Caki2 (cell line): ENCODE measurements at regions not wholly inside any gene's neighbourhood (a gene's known extent, or its start where the extent isn't known, plus 50 kb on each side); places are given as distances from the start of the nearest gene placed in this dataset.
"Not testable (repeated sequence)": the region's sequence is repeated elsewhere in the genome, so short reads cannot be mapped to it uniquely, and the experiment has no call there.

Experiments
- DNase-seq: peaks from one replicate; pipeline ENCODE4 v3.0.0-alpha.2; 2015; ENCODE audit warnings: low read depth
- in situ Hi-C: cut with HindIII; loops from 2 replicates; pipeline ENCODE4 v1.10.0; 2016; ENCODE audit warnings: low sequenced_read_pairs, low pct_unique_long_range_greater_than_20kb, mixed read lengths

DNA sequence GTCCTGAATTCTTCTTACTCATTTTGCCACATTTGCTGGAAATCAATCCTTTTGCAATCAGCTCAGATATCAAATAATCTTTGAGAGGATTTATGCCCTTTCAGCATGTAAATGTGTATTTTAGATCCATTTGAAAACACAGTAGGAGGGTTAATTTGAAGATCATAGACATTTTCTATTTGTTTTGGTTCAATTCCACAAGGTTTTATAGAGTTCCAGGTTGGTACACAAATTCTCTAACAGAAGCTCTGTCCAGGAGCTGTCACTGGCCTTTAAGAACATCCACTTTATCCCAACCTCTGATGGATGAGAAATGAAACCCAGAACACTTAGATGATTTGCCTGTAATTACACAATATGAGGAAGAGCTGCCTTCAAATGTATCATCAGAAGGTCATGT is 157.3 kb upstream of the CHAC2 start:
- no peak for DNase-seq
- in situ Hi-C loops, result no loop called here

DNA sequence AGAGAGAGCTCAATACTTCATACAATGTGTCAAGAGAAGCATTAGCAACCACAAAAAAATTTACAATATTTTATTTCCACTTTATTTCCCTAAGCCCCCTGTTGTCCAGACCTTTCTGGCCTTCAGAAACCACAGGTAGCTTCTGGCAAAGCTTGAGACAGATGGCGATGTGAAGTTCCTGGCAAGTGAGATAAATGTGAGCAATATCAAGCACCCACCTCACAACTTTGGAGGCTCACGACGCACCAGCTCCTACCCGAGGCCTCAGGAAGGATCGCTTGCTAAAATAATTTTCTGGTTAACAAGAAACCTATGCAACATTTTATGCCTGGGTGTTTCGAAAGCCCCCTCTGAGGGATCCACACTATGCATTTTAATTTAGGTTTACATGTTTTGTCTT is 158.1 kb upstream of the CHAC2 start:
- in situ Hi-C loops, result no loop called here
- DNase-seq, result no peak

DNA sequence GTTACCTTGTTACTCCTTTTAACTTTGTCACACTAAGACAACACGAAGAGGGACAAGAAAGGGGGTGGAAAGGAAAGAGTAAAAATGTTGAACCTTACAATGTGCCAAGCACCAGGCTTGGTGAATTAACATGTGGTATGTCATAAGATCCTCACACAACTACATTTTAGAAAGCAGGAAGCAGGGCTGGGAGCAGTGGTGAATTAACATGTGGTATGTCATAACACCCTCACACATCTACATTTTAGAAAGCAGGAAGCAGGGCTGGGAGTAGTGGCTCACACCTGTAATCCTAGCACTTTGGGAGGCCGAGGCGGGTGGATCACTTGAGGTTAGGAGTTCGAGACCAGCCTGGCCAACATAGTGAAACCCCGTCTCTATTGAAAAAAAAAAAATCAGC is 159.3 kb upstream of the CHAC2 start:
- in situ Hi-C loops, result no loop called here
- no peak for DNase-seq

DNA sequence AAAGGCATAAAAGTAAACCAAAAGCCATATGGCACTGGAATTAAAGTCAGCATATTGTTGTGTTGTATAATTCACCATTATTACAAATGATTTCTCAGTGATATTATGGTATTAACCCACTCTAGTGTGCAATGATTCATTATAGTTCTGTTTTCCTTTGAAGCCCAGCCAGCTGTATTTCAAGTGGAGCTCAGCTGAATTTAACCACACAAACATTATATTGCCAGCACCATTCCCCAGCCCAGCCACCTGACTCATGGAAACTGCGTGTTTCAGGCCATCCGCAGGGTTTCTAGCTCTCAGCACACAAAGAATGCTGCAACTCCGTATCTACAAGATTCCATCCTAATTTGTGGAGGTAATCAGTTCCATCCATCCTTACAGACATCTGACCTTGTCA is 166.8 kb upstream of the CHAC2 start:
- DNase-seq, result no peak
- in situ Hi-C loops, result no loop called here

DNA sequence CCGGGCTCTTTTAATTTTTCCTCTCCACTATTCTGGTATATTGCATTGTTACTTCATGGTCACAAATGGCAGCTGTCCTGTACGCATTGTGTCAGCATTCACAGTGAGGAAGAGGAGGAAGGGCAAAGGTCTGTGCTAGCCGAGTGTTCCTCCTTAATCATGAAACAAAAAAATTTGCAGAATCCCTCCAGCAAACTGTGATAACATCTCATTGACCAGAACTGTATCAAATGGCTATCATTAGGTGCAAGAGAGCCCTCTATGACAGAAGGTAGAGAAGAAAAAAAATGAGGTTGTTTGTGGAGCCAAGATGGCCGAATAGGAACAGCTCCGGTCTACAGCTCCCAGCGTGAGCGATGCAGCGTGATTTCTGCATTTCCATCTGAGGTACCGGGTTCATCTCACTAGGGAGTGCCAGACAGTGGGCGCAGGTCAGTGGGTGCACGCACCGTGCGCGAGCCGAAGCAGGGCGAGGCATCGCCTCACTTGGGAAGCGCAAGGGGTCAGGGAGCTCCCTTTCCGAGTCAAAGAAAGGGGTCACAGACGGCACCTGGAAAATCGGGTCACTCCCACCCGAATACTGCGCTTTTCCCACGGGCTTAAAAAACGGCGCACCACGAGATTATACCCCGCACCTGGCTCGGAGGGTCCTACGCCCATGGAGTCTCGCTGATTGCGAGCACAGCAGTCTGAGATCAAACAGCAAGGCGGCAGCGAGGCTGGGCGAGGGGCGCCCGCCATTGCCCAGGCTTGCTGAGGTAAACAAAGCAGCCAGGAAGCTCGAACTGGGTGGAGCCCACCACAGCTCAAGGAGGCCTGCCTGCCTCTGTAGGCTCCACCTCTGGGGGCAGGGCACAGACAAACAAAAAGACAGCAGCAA is 180.6 kb upstream of the CHAC2 start:
- DNase-seq, in situ Hi-C loops: not testable (repeated sequence)

DNA sequence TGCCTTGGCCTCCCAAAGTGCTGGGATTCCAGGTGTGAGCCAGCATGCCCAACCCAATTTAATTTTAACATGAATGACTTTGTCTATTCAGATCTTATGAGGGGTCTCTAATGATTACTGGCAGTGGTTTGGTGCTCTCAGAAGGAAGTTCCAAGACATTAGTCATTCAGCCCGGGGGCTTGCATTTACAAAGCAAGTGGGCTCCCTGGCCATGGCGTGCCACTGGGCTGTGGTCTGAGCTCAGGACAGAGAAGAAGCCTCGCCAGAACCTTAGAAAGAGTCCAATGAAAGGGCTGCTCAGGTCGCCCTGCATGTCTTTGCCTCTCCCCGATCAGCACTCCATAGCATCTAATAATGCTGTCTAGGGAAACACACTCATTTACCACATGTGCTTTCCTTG is 182.6 kb upstream of the CHAC2 start:
- in situ Hi-C loops, result no loop called here
- no peak for DNase-seq

DNA sequence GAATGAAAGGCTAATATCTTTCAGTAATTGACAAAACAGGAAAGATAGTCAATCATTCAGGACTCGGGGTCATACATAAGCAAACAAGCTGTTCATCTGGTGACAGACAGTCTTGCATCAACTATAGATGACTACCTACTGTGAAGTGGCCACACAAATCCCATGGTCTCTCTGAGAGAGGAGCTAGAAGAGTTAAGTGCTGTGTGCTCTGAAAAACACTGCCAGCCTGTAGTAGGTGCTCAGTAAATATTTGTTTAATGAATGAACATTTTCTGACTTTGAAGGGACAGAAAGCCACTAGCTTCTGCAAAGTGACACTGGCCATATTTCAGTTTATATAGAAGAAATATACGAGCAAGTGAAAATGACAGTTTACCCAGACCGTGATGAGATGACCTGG is 184.0 kb upstream of the CHAC2 start:
- in situ Hi-C loops, result no loop called here
- no peak for DNase-seq

DNA sequence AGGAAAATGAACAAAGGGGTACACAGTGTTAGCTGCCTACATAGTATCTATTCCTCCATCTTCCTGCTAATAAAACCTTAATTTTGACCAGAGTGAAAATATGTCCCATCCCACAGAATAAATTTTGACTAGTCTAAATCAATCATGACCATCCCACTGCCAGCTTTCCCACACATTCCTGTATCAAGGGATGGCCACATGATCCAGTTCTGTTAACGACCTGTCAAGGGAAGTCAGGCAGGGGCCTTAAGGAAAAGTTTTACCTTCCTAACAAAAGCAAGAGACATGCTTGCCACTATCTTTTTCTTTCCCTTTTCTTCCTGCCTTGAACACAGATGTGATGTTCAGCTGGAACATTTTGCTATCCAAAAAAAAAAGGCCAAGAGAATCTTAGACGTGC is 185.0 kb upstream of the CHAC2 start:
- in situ Hi-C loops, result no loop called here
- no peak for DNase-seq

DNA sequence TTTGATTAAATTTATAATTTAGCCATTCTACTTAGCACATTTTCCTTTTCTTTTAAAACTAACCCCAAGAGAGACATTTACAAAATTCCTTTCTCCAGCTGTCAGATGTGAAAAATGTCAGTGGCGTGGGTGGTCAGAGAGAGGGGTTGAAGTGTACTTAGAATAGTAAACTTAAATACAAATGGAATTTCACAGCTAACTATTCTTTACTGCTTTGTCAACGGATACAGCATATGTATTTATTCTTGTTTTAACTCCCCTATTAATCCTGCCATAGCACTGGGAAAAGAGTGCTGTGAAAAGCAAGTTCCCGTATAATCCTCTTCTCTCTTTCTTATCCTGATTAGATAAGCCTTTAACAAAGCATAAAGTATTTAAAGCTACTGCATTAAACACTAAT is 191.4 kb upstream of the CHAC2 start:
- in situ Hi-C loops, result no loop called here

DNA sequence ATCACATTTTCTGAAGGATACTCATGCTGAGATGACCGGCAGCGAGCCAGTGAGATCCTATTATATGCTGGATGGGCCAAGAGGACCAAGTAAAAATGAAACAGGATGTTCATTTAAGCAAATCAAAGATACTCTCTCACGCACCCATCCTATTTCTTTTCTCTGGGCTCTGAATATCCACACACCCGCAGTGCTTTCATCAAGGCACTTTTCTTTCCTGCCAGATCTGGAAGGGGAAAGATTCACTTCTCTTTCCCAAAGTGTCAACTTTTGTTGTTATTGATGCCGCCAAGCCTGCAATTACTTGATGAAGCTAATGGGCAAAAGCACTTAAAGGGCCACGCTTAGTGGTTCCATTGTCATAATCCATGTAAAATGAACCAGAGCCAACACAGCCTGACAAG is 191.9 kb upstream of the CHAC2 start:
- no peak for DNase-seq
- in situ Hi-C loops, result no loop called here

More for the DNA sequence above, 191.4 kb upstream of the CHAC2 start:
- DNase-seq, result no peak

DNA sequence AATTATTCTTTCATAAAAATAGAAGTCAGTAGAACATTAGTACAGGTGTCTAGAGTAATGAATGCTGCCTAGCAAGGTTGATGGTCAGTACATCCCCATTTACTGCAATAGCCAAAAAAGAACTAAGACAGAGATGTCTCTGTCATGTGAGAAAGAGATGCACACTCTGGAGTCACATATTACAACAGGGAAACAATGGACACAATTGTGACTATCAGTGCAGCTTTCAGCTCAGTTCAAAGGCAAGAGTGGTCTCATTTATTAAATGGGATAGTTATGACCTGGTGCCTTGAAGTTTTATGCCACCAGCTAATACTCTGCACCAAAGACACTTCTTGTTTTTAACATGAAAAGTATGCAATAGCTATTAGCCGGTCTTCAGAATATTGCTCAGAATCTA is 194.9 kb upstream of the CHAC2 start:
- in situ Hi-C loops, result no loop called here
- no peak for DNase-seq

DNA sequence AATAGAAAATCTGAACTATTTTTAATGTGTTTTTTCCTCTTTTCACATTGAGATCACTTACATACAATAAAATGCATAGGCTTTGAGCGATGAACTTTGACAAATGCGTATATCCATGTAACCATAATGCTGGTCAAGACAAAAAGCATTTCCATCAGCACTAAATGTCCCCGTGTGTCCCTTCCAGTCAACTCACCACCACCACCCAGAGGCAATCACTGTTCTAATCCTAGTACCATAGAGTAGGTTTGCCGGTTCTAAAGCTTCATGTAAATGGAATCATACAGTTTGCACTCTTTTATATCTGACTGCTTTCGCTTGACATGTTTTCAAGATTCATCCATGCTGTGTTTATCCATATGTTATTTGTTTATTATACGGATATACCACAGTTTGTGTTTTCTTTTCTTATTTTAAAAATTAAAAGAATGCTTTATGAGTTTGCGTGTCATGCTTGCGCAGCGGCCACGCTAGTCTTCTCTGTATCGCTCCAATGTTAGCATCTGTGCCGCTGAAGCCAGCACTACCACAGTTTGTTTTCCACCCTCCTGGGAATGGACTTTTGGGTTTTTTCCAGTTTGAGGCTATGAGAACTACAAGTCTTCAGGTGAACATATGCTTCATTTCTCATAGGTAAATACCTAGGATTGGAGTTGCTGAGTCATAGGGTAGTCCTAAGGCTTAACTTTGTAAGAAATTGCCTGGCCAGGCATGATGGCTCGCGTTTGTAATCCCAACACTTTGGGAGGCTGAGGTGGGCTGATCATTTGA is 197.5 kb upstream of the CHAC2 start:
- no peak for DNase-seq
- in situ Hi-C loops, result no loop called here

DNA sequence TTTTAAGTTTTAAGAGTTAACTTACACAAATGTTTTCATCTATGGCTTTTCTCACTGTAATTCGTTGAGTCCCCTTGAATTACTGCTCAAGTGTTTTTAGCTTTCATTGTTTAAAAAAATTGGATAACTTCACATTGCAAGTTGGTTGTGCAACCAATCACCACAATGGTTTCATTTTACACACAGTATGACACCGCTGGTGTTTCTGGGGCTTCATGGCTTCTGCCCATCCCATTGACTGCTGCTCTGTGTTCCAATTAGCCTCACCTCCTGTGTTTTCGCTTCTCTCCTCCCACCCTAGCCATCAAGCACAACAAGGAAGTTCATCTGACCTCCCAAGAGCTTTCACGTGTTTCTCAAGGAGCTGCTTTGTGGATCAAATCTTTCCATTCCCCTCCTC is 199.1 kb upstream of the CHAC2 start:
- in situ Hi-C loops, result no loop called here
- no peak for DNase-seq

DNA sequence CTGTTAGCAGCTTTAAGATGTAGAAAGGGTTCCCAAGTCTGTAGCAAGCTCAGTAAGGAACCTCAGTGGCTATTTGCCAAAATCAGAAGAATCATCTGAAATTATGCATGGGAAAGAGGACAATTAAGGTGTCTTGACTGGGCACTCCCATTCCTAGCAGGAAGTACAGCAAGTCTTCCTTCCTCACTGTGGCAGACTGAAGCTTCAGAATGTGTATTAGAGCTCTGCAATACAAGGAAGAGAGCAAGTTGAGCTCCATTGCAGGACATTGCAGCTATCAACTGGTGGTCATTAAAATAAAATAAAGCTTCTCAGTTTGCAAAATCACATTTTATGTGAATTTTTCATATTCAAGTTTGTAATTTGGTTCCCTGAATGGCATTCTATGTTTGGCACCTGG is 200.5 kb upstream of the CHAC2 start:
- DNase-seq, result no peak
- in situ Hi-C loops, result no loop called here

DNA sequence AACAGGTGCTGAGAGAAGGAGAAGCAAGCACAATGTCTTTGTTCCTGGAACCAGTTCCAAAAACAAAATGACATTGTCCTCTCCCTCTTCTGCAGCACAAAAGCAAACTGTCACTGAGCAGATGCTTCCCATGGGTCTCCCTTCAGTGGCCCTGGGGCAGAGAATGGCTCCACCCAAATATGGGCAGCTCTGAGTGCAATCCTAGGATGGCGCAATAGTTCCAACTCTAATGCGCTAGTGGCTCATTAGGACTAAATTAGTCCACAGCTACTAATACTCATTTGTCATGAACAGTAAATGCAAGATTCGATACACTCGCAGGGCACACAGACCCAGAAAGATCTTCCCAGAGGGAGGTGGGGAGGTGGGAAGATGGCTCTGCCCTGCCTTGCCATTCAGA is 205.2 kb upstream of the CHAC2 start:
- in situ Hi-C loops, result no loop called here
- DNase-seq, result no peak

DNA sequence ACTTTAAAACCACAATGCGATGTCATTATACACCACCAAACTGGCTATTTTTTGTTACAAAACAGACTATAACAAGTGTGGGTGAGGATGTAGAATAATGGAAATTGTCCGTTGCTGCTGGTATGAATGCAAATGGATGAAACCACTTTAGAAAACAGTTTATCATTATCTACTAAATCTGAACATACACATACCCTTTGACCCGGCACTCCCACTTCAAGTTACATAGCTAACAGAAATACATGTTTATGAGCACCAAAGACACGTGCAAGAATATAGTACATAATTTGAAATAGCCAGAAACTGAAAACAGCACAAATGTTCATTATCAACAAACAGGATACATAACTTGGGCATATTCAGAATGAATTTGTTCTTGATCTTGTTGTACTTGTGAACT is 206.4 kb upstream of the CHAC2 start:
- no peak for DNase-seq
- in situ Hi-C loops, result no loop called here

DNA sequence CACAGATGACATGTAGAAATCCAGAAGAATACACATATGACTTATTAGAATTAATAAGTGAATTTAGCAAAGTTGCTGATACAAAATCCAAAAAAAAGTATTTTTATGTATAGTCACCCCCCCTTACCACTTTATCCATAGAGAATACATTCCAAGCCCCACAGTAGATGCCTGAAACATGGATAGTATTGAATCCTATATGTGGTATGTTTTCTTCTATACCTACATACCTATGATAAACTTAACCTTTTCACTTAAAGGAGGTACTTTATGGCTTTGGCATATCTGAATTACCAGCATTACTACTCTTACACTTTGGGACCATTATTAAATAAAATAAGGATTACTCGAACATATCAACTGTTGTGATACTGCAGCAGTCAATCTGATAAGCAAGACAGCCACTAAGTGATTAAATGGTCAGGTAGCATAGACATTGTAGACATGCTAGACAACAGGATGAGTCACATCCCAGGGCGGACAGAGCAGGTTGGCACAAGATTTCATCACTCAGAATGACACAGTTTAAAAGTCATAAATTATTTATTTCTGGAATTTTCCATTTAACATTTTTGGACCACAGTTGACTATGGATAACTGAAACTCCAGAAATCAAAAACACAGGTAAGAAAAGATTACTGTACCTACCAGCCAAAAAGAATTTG is 208.2 kb upstream of the CHAC2 start:
- in situ Hi-C loops, result no loop called here
- DNase-seq, result peak; percentile 7

DNA sequence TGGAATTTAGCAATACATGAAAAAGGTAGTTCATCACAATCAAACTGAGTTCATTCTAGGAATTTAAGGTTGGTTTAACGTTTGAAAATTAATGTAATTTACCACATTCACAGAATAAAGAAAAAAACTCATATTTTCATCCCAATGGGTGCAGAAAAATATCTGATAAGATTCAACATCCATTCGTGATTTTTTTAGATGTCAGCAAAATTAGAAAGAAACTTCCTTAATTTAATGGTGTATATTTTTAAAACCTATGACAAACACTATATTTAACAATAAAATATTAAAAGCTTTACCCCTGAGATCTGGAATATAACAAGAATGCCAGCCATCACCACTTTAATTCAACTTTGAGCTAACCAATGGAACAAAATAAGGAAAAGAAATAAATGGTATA is 208.7 kb upstream of the CHAC2 start:
- DNase-seq, result no peak
- in situ Hi-C loops, result no loop called here

DNA sequence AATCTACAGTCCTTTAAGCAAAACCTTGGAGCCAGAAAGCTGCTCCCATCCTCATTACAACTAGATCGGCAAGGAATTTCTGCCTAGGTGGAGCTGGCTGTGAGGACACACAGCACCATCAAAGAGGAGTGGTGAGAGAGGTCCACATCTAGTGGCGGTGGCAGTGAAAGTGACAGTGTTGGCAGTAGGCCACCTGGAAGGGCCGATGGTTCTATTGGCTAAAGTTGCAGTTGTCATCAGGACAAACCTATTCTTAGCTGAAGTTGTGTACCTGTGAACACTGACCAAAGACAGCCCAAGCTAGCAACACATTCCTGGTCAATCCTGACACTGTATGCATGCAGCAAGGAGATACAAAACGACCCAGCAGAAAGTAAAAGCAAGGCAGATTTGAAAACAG is 218.1 kb upstream of the CHAC2 start:
- no peak for DNase-seq
- in situ Hi-C loops, result no loop called here
